A673 (cell line): ENCODE measurements at regions not wholly inside any gene's neighbourhood (a gene's known extent, or its start where the extent isn't known, plus 50 kb on each side); places are given as distances from the start of the nearest gene placed in this dataset.

Experiments used
- EZH2 ChIP-seq: fragments of 200-600 bp; sonication (generic); IDR thresholded peaks from 2 replicates; pipeline ENCODE4 v1.6.1; 2017; ENCODE audit warnings: borderline replicate concordance, low read depth, mild to moderate bottlenecking, mixed read lengths, antibody characterized with exemption, low read length; ENCODE audit not compliant: poor library complexity, severe bottlenecking
- TF ChIP-seq, protein P1 (sequence below): fragments of 300-800, 200-600 bp; sonication (generic); conservative IDR thresholded peaks from 2 replicates; pipeline ENCODE4 v1.5.1; 2017; ENCODE audit warnings: low read depth, mild to moderate bottlenecking, antibody characterized with exemption, low read length, moderate library complexity, mixed read lengths

GRCh38 chr3:31413515-31413914, 119.2 kb upstream of the STT3B start:
- TF ChIP-seq, protein P1, sequence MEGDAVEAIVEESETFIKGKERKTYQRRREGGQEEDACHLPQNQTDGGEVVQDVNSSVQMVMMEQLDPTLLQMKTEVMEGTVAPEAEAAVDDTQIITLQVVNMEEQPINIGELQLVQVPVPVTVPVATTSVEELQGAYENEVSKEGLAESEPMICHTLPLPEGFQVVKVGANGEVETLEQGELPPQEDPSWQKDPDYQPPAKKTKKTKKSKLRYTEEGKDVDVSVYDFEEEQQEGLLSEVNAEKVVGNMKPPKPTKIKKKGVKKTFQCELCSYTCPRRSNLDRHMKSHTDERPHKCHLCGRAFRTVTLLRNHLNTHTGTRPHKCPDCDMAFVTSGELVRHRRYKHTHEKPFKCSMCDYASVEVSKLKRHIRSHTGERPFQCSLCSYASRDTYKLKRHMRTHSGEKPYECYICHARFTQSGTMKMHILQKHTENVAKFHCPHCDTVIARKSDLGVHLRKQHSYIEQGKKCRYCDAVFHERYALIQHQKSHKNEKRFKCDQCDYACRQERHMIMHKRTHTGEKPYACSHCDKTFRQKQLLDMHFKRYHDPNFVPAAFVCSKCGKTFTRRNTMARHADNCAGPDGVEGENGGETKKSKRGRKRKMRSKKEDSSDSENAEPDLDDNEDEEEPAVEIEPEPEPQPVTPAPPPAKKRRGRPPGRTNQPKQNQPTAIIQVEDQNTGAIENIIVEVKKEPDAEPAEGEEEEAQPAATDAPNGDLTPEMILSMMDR: no peak
- TF ChIP-seq EZH2: no peak
